Keratinocyte (primary cell): ENCODE measurements at regions not wholly inside any gene's neighbourhood (a gene's known extent, or its start where the extent isn't known, plus 50 kb on each side); places are given as distances from the start of the nearest gene placed in this dataset.
A peak's percentile ranks its signal among the peaks of the same experiment; 100 is the strongest.
"Not testable (repeated sequence)": the region's sequence is repeated elsewhere in the genome, so short reads cannot be mapped to it uniquely, and the experiment has no call there.

Experiments
- DNase-seq: peaks from one replicate; pipeline ENCODE4 v3.0.0-alpha.2; 2011; ENCODE audit warnings: low read depth, missing footprints, low spot score
- FAIRE-seq: peaks from 2 replicates; lab custom pipeline; 2011; peaks lifted over from hg19 to GRCh38; lab: Jason Lieb, UNC
- H2AFZ ChIP-seq: 2 replicates; pipeline ENCODE4 v1.6.0; 2012; ENCODE audit warnings: low read length, control low read depth, inconsistent platforms; ENCODE audit not compliant: control insufficient read depth
- H3K27ac ChIP-seq: 2 replicates; pipeline ENCODE4 v1.5.1; 2011; ENCODE audit warnings: low read length; ENCODE audit not compliant: control insufficient read depth, insufficient read depth
- H3K27me3 ChIP-seq: 3 replicates; pipeline ENCODE4 v1.6.0; 2011; ENCODE audit warnings: low read length; ENCODE audit not compliant: control insufficient read depth, insufficient read depth; ENCODE audit errors: extremely low read depth
- H3K36me3 ChIP-seq, 2 experiments: 2 replicates in 1 of 2; 3 replicates in 1 of 2; pipeline ENCODE4 v1.5.1; 2011; ENCODE audit warnings: low read length in 2 of 2, mild to moderate bottlenecking in 1 of 2; ENCODE audit not compliant: control insufficient read depth in 2 of 2, insufficient read depth in 2 of 2; ENCODE audit errors: extremely low read depth in 1 of 2
- H3K4me1 ChIP-seq: 3 replicates; pipeline ENCODE4 v1.5.1; 2011; ENCODE audit warnings: low read length; ENCODE audit not compliant: control insufficient read depth, insufficient read depth; ENCODE audit errors: extremely low read depth
- H3K4me2 ChIP-seq: 3 replicates; pipeline ENCODE4 v1.6.0; 2011; ENCODE audit warnings: low read depth, low read length; ENCODE audit not compliant: control insufficient read depth, insufficient read depth; ENCODE audit errors: extremely low read depth
- H3K4me3 ChIP-seq, 3 experiments: fragments of 200-600 bp in 1 of 3; sonication (generic) in 1 of 3; 2 replicates in 2 of 3; 3 replicates in 1 of 3; pipeline ENCODE4 v1.5.1; 2011 to 2016; ENCODE audit warnings: low read length in 3 of 3, mild to moderate bottlenecking in 3 of 3, control low read depth in 2 of 3, inconsistent platforms in 1 of 3, low read depth in 1 of 3, mixed read lengths in 1 of 3, mixed run types in 1 of 3, moderate library complexity in 1 of 3; ENCODE audit not compliant: control insufficient read depth in 2 of 3, insufficient read depth in 2 of 3; ENCODE audit errors: extremely low read depth in 1 of 3
- H3K79me2 ChIP-seq: 2 replicates; pipeline ENCODE4 v1.6.0; 2012; ENCODE audit warnings: low read length; ENCODE audit not compliant: control insufficient read depth, insufficient read depth
- H3K9ac ChIP-seq: 3 replicates; pipeline ENCODE4 v1.6.0; 2011; ENCODE audit warnings: low read length; ENCODE audit not compliant: control insufficient read depth, insufficient read depth; ENCODE audit errors: extremely low read depth
- H3K9me1 ChIP-seq: 3 replicates; pipeline ENCODE4 v1.6.0; 2011; ENCODE audit warnings: low read length; ENCODE audit not compliant: control insufficient read depth, insufficient read depth; ENCODE audit errors: extremely low read depth
- H3K9me3 ChIP-seq: 2 replicates; pipeline ENCODE4 v1.5.1; 2012; ENCODE audit warnings: low read depth, low read length; ENCODE audit not compliant: control insufficient read depth
- H4K20me1 ChIP-seq: 3 replicates; pipeline ENCODE4 v1.6.0; 2011; ENCODE audit warnings: low read length; ENCODE audit not compliant: control insufficient read depth, insufficient read depth; ENCODE audit errors: extremely low read depth
- EZH2 ChIP-seq: IDR thresholded peaks from one replicate; pipeline ENCODE4 v1.6.1; 2012; ENCODE audit warnings: inconsistent platforms, mild to moderate bottlenecking, low read length, moderate library complexity
- dilution Hi-C: fragments of 300-500 bp; cut with MboI; formaldehyde crosslinking; loops from one replicate; pipeline ENCODE4 v1.7.0; 2020; ENCODE audit warnings: low sequenced_read_pairs; ENCODE audit not compliant: extremely low pct_ligation_motif_present

GRCh38 chr1:121007755-121008154, 118.2 kb downstream of the PPIAL4A start:
- dilution Hi-C loops, result not testable (repeated sequence)

GRCh38 chr1:121008512-121009215, 119.1 kb downstream of the PPIAL4A start:
- peak; percentile 38 for TF ChIP-seq EZH2
- DNase-seq, H3K4me1 ChIP-seq, H3K9me1 ChIP-seq, FAIRE-seq, H2AFZ ChIP-seq, H3K27me3 ChIP-seq, H3K9ac ChIP-seq, H3K9me3 ChIP-seq, H3K4me3 ChIP-seq, H3K27ac ChIP-seq, H3K36me3 ChIP-seq, H3K79me2 ChIP-seq, H4K20me1 ChIP-seq, dilution Hi-C loops: not testable (repeated sequence)
- H3K4me2 ChIP-seq, result peak overlapping the region; percentile 10

More at GRCh38 chr1:121007755-121008154, 118.2 kb downstream of the PPIAL4A start:
- not testable (repeated sequence) for H3K4me1 ChIP-seq, H3K9me1 ChIP-seq, FAIRE-seq, H3K36me3 ChIP-seq, H4K20me1 ChIP-seq, H3K27ac ChIP-seq, H3K79me2 ChIP-seq, DNase-seq, H2AFZ ChIP-seq, H3K9me3 ChIP-seq, H3K27me3 ChIP-seq, H3K4me3 ChIP-seq, H3K4me2 ChIP-seq, H3K9ac ChIP-seq

GRCh38 chr1:121009216-121010057, 119.9 kb downstream of the PPIAL4A start:
- H2AFZ ChIP-seq, dilution Hi-C loops: not testable (repeated sequence)

GRCh38 chr1:121010141-121010540, 120.6 kb downstream of the PPIAL4A start:
- H3K27me3 ChIP-seq, H3K9ac ChIP-seq, H2AFZ ChIP-seq, H3K4me3 ChIP-seq, H3K4me1 ChIP-seq, H3K9me1 ChIP-seq, DNase-seq, FAIRE-seq, H3K4me2 ChIP-seq, H3K27ac ChIP-seq, H3K79me2 ChIP-seq, H3K9me3 ChIP-seq, dilution Hi-C loops, H3K36me3 ChIP-seq, H4K20me1 ChIP-seq: not testable (repeated sequence)

More at GRCh38 chr1:121009216-121010057, 119.9 kb downstream of the PPIAL4A start:
- H3K9me3 ChIP-seq, H3K27ac ChIP-seq, H3K9me1 ChIP-seq, DNase-seq, H3K4me3 ChIP-seq, FAIRE-seq, H3K79me2 ChIP-seq, H3K9ac ChIP-seq, H3K27me3 ChIP-seq, H3K4me1 ChIP-seq, H3K36me3 ChIP-seq, H4K20me1 ChIP-seq: not testable (repeated sequence)
- H3K4me2 ChIP-seq, result peak overlapping the region; percentile 10
